Breast epithelium (tissue), 4 donors: ENCODE measurements at regions not wholly inside any gene's neighbourhood (a gene's known extent, or its start where the extent isn't known, plus 50 kb on each side); places are given as distances from the start of the nearest gene placed in this dataset.

ENCODE experiments used
- DNase-seq, 2 donors: peaks; one replicate each; pipeline ENCODE4 v3.0.0-alpha.2; 2019; ENCODE audit warnings: low spot score in 2 of 2
- H3K27ac ChIP-seq, 2 donors: fragments of 200-600 bp; sonication (generic) in 1 of 2; one replicate each; pipeline ENCODE4 v1.5.1; 2016 to 2019; ENCODE audit warnings: mild to moderate bottlenecking in 1 of 2
- H3K27me3 ChIP-seq, 2 donors: fragments of 200-600 bp; sonication (generic) in 1 of 2; one replicate each; pipeline versions ENCODE4 v1.5.1 to v1.6.0; 2017 to 2019; ENCODE audit warnings: control low read depth in 1 of 2, mild to moderate bottlenecking in 1 of 2
- H3K36me3 ChIP-seq: fragments of 200-600 bp; one replicate; pipeline ENCODE4 v1.5.1; 2019
- H3K4me1 ChIP-seq, 2 donors: fragments of 200-600 bp; sonication (generic); one replicate each; pipeline ENCODE4 v1.5.1; 2016 to 2019; ENCODE audit warnings: control low read depth in 1 of 2
- H3K4me3 ChIP-seq, 3 donors: fragments of 200-600 bp; sonication (generic); 1 replicate in 2 of 3; 2 replicates in 1 of 3; pipeline ENCODE4 v1.5.1; 2016 to 2019; ENCODE audit warnings: mild to moderate bottlenecking in 3 of 3, moderate library complexity in 2 of 3
- H3K9me3 ChIP-seq, 2 donors: fragments of 200-600 bp; sonication (generic) in 1 of 2; one replicate each; pipeline ENCODE4 v1.5.1; 2016 to 2019; ENCODE audit warnings: control low read depth in 1 of 2
- POLR2A ChIP-seq: fragments of 450-650 bp; IDR thresholded peaks from one replicate; pipeline ENCODE4 v1.6.1; 2016; ENCODE audit warnings: antibody characterized with exemption, mild to moderate bottlenecking, moderate library complexity
- POLR2AphosphoS5 ChIP-seq, 3 donors: sonication (generic); formaldehyde crosslinking; IDR thresholded peaks; one replicate each; pipeline ENCODE4 v1.6.1; 2017; ENCODE audit warnings: antibody characterized with exemption in 3 of 3
- intact Hi-C: fragments of 100-400 bp; cut with DNase I; formaldehyde crosslinking; loops from one replicate; pipeline ENCODE4 v1.15.1; 2023; ENCODE audit warnings: low total_unique reads
- TF ChIP-seq, protein P1 (sequence below), 3 donors: fragments of 450-650 bp; IDR thresholded peaks; one replicate each; pipeline ENCODE4 v1.5.1; 2016 to 2017; ENCODE audit warnings: antibody characterized with exemption in 3 of 3, mild to moderate bottlenecking in 3 of 3, moderate library complexity in 3 of 3

DNA sequence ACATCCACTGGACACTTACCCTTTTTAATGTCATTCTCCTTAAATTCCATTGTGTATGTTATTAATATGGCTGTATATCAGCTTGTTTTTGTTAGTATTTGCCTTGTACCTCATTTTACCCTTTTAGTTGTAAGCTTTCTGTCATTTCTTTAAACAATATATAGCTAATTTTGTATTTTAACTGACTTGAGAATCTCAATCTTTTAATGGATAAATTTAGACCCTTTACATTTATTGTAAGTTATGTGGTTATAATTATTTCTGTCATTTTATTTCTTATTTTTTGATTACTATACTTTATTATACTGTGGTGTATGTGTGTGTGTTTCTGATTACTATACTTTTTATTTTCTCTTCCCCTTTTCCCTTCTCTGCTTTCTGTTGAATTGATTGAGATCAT, 159.0 kb upstream of the LHX5 start:
- no peaks in the 10 kb centered on the region for H3K36me3 ChIP-seq
- peaks cover 23 to 43% of the 10 kb centered on the region in 2 donors for H3K9me3 ChIP-seq
- no peak for DNase-seq
- no peaks in the 10 kb centered on the region for H3K4me1 ChIP-seq
- H3K27ac ChIP-seq = no peak overlapping the region
- intact Hi-C loops = no loop called here
- TF ChIP-seq POLR2A (no peak), POLR2AphosphoS5 (IDR thresholded peaks at IDR 0.05) (no peak)
- TF ChIP-seq, protein P1, sequence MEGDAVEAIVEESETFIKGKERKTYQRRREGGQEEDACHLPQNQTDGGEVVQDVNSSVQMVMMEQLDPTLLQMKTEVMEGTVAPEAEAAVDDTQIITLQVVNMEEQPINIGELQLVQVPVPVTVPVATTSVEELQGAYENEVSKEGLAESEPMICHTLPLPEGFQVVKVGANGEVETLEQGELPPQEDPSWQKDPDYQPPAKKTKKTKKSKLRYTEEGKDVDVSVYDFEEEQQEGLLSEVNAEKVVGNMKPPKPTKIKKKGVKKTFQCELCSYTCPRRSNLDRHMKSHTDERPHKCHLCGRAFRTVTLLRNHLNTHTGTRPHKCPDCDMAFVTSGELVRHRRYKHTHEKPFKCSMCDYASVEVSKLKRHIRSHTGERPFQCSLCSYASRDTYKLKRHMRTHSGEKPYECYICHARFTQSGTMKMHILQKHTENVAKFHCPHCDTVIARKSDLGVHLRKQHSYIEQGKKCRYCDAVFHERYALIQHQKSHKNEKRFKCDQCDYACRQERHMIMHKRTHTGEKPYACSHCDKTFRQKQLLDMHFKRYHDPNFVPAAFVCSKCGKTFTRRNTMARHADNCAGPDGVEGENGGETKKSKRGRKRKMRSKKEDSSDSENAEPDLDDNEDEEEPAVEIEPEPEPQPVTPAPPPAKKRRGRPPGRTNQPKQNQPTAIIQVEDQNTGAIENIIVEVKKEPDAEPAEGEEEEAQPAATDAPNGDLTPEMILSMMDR (IDR thresholded peaks at IDR 0.05) = no peak
- peaks cover 0 to 5% of the 10 kb centered on the region in 2 donors for H3K27me3 ChIP-seq
- H3K4me3 ChIP-seq = no peak overlapping the region

- Histone ChIP-seq H3K36me3 (no peaks in the 10 kb centered on the region), H3K27ac (no peak overlapping the region), H3K4me1 (no peaks in the 10 kb centered on the region), H3K27me3 (peaks cover 0 to 3% of the 10 kb centered on the region in 2 donors), H3K9me3 (peaks cover 30 to 55% of the 10 kb centered on the region in 2 donors), H3K4me3 (no peak overlapping the region)
- TF ChIP-seq, protein P1 (IDR thresholded peaks at IDR 0.05) = no peak
- TF ChIP-seq POLR2A (no peak), POLR2AphosphoS5 (IDR thresholded peaks at IDR 0.05) (no peak)
- intact Hi-C loops = no loop called here
- no peak for DNase-seq
Measured at GRCh38 chr12:113625499-113625898, 153.8 kb upstream of the LHX5 start.

GRCh38 chr12:113622410-113622809, 150.7 kb upstream of the LHX5 start:
- Histone ChIP-seq H3K9me3 (peaks cover 22 to 35% of the 10 kb centered on the region in 2 donors), H3K27me3 (peaks cover 0 to 11% of the 10 kb centered on the region in 2 donors), H3K36me3 (no peaks in the 10 kb centered on the region), H3K27ac (no peak overlapping the region), H3K4me1 (no peaks in the 10 kb centered on the region), H3K4me3 (no peak overlapping the region)
- no peak for DNase-seq
- intact Hi-C loops = no loop called here
- TF ChIP-seq POLR2AphosphoS5 (IDR thresholded peaks at IDR 0.05) (no peak), POLR2A (no peak)
- TF ChIP-seq, protein P1 (IDR thresholded peaks at IDR 0.05) = no peak

DNA sequence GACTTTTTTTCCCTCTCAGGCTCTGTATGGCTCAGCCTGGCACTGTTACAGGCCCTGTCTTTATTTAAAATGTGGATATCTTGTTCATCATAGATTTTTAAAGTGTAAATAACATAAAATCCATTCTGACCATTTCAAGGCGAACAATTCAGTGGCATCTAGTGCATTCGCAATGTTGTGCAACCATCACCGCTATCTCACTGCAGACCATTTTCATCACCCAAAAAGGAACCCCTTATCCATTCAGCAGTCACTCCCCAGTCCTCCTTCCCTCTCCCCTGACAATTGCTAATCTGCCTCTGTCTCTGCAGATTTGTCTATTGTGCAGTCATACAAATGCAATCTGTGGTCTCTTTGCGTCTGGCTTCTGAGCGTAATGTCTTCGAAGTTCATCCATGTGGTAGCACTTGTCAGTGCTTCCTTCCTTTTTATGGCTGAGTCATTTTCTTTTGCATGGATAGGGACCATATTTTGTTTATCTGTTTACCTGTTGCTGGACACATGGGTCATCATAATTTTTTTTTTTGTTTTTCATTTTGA, 148.8 kb upstream of the LHX5 start:
- Histone ChIP-seq H3K27me3 (peaks cover 0 to 17% of the 10 kb centered on the region in 2 donors), H3K4me3 (no peak overlapping the region), H3K36me3 (no peaks in the 10 kb centered on the region), H3K9me3 (peaks cover 6 to 17% of the 10 kb centered on the region in 2 donors), H3K4me1 (no peaks in the 10 kb centered on the region), H3K27ac (no peak overlapping the region)
- intact Hi-C loops = no loop called here
- TF ChIP-seq POLR2AphosphoS5 (IDR thresholded peaks at IDR 0.05) (no peak), POLR2A (no peak)
- TF ChIP-seq, protein P1 (IDR thresholded peaks at IDR 0.05) = no peak
- DNase-seq = no peak

GRCh38 chr12:113619202-113619601, 147.5 kb upstream of the LHX5 start:
- Histone ChIP-seq H3K4me1 (no peaks in the 10 kb centered on the region), H3K27ac (no peak overlapping the region), H3K27me3 (peaks cover 0 to 23% of the 10 kb centered on the region in 2 donors), H3K4me3 (no peak overlapping the region), H3K9me3 (peaks cover 3 to 4% of the 10 kb centered on the region in 2 donors), H3K36me3 (no peaks in the 10 kb centered on the region)
- TF ChIP-seq, protein P1 (IDR thresholded peaks at IDR 0.05) = no peak
- no peak for TF ChIP-seq POLR2A
- TF ChIP-seq POLR2AphosphoS5 (IDR thresholded peaks at IDR 0.05) = no peak
- no peak for DNase-seq
- intact Hi-C loops = no loop called here
